VCaP (cell line): ENCODE measurements at regions not wholly inside any gene's neighbourhood (a gene's known extent, or its start where the extent isn't known, plus 50 kb on each side); places are given as distances from the start of the nearest gene placed in this dataset.
A peak's percentile ranks its signal among the peaks of the same experiment; 100 is the strongest.

Experiments used
- H3K27ac ChIP-seq: fragments of 450-650 bp; 2 replicates; pipeline ENCODE4 v1.5.1; 2017
- TF ChIP-seq, protein P1 (sequence below): fragments of 450-650 bp; conservative IDR thresholded peaks from 2 replicates; pipeline ENCODE4 v1.5.1; 2017; ENCODE audit warnings: mild to moderate bottlenecking, moderate library complexity

DNA sequence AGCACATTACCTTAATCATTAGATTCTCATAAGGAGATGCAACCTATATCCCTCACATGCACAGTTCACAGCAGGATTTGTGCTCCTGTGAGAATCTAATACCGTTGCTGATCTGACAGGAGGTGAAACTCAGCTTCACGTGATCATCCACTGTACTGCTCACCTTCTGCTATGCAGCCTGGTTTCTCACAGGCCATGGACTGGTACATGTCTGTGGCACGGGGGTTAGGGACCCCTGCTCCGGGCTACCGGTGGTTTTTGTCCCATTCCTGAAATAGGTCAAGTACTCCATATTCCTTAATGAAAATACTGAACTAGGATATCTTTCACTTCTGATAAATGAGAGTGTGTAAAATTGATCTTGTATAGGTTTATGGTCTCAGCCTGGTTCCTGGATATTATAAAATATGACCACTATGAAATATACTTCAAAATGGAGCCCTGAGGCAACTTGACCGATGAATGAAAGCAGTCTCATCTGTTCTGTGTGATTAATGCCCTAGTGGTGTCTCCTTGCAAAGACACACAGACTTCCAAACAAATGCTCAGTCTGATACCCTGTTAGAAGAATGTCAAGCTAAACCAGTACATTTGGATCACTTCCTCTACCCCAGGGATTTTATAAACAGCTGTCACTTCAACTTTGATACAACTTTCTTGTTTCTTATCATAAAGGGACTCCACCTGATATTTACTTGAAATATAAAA, 492.9 kb upstream of the ANO3 start:
- TF ChIP-seq, protein P1, sequence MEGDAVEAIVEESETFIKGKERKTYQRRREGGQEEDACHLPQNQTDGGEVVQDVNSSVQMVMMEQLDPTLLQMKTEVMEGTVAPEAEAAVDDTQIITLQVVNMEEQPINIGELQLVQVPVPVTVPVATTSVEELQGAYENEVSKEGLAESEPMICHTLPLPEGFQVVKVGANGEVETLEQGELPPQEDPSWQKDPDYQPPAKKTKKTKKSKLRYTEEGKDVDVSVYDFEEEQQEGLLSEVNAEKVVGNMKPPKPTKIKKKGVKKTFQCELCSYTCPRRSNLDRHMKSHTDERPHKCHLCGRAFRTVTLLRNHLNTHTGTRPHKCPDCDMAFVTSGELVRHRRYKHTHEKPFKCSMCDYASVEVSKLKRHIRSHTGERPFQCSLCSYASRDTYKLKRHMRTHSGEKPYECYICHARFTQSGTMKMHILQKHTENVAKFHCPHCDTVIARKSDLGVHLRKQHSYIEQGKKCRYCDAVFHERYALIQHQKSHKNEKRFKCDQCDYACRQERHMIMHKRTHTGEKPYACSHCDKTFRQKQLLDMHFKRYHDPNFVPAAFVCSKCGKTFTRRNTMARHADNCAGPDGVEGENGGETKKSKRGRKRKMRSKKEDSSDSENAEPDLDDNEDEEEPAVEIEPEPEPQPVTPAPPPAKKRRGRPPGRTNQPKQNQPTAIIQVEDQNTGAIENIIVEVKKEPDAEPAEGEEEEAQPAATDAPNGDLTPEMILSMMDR: peak; percentile 55
- no peak overlapping the region for H3K27ac ChIP-seq

DNA sequence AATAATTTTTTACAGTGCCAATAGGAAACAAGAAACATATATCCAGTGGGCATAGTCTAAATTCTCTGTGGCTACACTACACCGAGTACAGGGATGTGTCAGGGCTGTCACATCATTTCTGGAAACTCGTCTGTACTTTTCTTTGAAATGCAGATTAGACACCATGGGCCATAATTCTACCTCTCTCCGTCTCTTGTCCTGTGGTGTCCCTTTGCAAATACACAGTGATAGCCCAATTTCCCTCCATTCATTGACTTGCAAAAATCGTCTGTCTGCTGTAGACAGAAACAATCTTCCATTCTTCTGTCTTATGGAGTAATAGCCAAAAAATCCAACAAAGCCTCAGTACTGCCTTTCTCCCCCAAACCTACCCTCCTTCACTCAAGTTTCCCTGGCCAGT, 487.1 kb upstream of the ANO3 start:
- H3K27ac ChIP-seq: no peak overlapping the region
- TF ChIP-seq, protein P1: no peak

DNA sequence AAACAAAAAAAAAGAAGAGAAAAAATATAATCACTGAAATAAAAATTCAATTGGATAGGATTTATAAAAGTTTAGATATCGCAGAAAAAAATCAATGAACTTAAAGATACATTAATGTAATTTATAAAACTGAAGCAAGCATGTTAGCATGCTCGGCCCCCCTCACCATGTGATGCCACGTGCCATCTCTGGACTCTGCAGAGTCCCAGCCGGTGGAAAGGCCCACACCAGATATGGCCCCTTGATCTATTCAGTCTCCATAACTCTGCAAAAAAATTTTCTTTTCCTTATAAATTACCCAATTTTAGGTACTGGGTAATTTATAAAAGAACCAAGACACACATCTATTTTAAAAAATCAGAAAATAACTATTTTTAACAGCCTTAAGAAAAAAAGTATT, 476.0 kb upstream of the ANO3 start:
- H3K27ac ChIP-seq: no peak overlapping the region
- TF ChIP-seq, protein P1: no peak

DNA sequence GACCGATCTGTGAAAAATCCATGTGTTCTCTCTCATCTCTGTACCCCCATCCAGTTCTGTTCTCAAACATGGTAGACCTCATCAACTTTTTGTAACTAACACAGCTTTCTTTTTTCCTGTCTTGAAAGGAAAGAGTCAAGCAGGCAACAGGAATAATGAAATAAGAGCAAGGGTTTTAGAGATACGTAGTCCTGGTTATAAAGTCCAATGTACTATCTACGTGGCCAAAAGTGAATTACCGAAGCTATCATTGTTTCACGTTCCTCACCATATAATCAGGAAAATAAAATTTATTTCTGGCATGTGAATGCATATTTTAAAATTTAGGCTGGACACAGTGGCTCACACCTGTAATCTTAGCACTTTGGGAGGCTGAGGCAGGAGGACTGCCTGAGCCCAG, 472.2 kb upstream of the ANO3 start:
- no peak overlapping the region for H3K27ac ChIP-seq
- TF ChIP-seq, protein P1: no peak

DNA sequence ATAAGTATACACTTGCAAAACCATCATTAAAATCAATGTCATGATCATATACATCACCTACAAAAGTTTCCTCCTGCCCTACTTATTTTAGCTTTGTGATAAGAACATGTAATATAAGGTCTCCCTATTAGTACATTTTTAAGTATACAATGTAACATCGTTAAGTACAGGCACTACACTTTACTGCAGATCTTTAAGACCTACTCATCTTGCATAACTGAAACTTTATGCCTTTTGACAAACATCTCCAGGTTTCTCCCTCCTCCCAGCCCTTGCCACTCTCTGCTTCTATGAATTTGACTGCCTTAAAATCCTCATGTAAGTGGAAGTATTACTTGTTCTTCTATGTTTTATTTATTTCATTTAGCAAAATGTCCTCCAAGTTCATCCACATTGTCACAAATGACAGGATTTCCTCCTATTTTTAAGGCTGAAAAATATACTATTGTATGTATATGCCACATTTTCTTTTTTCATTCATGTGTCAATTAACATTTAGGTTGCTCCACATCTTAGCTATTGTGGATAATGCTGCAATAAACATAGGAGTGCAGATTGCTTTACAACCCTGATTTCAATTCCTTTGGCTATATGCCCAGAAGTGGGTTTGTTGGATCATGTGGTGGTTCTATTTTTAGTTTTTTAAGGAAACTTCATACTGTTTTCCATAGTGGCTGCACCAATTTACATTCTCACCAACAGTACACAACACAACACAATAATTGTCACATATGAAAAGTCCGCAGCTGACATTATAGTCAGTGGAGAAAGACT, 471.1 kb upstream of the ANO3 start:
- peak overlapping the region; percentile 37 for H3K27ac ChIP-seq
- TF ChIP-seq, protein P1: no peak

DNA sequence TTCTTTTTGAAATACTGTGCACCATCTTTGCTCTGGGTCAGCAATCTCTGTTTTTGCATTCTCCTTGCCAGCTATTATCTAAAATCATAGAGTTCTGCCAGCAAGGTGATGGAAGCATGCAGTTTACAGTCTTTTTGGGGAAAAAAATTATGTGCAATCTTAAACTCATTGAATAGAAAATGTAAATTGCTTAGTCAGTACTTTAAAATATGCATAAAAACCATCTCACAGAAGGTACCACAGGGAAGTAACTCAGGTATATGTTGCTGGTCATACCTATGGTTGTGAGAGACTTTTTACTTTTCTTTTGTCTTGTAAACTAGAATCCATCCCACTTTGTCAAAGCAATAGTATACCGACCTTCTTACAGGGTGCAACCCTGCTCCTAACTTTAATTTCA, 469.8 kb upstream of the ANO3 start:
- no peak overlapping the region for H3K27ac ChIP-seq
- TF ChIP-seq, protein P1: no peak

DNA sequence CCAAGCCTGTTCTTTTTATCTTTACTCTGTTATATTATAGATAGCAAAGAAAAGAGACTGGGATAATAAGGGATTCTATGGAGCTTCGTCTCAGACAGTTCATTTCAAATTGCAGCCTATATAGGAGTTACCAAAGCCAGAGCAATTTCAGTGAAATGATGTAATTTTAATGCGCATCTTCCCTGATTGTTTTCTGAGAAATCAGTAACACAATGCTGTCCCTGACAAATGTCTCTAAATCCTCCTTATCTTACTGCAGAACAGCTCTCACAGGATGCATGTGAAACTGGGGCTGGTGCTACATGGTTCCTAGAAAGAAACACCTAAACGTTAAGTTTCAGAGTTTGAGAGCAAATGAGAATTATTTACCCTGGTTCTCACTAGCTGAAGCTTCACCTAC, 467.9 kb upstream of the ANO3 start:
- TF ChIP-seq, protein P1: no peak
- no peak overlapping the region for H3K27ac ChIP-seq
